ENCODE measurements at regions not wholly inside any gene's neighbourhood (a gene's known extent, or its start where the extent isn't known, plus 50 kb on each side); places are given as distances from the start of the nearest gene placed in this dataset.

DNA sequence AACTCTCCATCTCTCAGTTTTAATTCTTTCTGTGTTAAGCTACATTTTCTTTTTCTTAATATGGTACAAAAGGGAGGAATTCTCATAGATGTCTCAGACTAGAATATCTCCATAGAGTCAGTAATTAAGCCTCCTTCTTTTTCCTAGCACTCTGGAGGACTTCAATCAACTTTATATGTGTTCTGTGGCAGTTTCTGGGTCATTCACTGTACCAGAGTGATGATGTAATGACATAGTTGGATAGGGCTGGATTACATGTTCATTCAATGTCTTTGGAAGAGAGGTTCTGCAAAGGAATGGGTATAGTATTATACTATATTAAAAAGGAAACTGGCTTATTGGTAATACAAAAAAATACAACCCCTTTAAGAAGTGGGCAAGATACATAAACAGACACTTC lies 318.3 kb upstream of the OPRM1 start:
- TF ChIP-seq, protein P1, sequence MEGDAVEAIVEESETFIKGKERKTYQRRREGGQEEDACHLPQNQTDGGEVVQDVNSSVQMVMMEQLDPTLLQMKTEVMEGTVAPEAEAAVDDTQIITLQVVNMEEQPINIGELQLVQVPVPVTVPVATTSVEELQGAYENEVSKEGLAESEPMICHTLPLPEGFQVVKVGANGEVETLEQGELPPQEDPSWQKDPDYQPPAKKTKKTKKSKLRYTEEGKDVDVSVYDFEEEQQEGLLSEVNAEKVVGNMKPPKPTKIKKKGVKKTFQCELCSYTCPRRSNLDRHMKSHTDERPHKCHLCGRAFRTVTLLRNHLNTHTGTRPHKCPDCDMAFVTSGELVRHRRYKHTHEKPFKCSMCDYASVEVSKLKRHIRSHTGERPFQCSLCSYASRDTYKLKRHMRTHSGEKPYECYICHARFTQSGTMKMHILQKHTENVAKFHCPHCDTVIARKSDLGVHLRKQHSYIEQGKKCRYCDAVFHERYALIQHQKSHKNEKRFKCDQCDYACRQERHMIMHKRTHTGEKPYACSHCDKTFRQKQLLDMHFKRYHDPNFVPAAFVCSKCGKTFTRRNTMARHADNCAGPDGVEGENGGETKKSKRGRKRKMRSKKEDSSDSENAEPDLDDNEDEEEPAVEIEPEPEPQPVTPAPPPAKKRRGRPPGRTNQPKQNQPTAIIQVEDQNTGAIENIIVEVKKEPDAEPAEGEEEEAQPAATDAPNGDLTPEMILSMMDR (conservative IDR thresholded peaks at IDR 0.05) = no peak
- no peak for TF ChIP-seq ZFX (IDR thresholded peaks at IDR 0.05)
